ENCODE measurements at regions not wholly inside any gene's neighbourhood (a gene's known extent, or its start where the extent isn't known, plus 50 kb on each side); places are given as distances from the start of the nearest gene placed in this dataset.

GRCh38 chr5:66306844-66307315, 162.8 kb downstream of the SREK1 start:
- no peak for FAIRE-seq

DNA sequence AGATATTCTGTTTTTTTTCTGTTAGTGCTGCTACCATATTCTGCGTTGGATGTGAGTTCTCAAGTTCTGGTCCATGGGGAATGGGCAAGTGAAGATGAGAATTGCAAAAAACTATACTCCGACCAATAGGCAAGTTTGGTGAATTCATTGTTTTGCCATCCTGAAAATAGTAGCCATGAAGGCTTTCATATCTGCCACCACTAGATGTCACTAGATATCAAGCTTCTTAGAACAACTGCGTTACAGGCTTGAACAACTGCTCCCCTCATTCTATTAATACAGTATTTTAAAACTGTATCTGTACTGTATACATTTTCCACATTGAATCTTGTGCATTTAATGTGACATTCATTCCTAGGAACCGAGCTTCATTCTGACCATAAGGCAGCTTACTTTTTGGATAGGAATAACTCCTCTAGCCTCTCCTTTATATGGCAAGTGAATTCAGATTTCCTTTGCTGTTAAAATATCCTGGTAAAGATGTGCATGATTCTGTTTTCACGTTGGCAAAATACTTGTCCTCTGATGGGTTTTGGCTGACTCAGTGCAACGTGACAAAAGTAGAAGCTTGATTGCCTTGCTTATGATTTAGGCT, 163.6 kb downstream of the SREK1 start:
- FAIRE-seq, result peak; percentile 28

GRCh38 chr5:66312266-66312665, 168.2 kb downstream of the SREK1 start:
- no peak for FAIRE-seq

DNA sequence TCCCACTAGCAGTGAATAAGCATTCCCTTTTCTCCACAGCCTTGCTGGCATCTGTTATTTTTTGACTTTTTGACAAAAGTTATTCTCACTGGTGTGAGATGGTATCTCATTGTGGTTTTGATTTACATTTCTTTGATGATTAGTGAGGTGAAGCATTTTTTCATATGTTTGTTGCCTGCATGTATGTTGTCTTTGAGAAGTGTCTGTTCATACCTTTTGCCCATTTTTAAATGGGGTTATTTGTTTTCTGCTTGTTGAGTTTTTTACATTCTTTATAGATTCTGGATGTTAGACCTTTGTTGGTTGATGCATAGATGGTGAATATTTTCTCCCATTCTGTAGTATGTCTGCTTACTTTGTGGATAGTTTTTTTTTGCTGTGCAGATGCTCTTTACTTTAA, 171.7 kb downstream of the SREK1 start:
- no peak for FAIRE-seq

GRCh38 chr5:66322786-66323528, 178.9 kb downstream of the SREK1 start:
- no peak for FAIRE-seq

DNA sequence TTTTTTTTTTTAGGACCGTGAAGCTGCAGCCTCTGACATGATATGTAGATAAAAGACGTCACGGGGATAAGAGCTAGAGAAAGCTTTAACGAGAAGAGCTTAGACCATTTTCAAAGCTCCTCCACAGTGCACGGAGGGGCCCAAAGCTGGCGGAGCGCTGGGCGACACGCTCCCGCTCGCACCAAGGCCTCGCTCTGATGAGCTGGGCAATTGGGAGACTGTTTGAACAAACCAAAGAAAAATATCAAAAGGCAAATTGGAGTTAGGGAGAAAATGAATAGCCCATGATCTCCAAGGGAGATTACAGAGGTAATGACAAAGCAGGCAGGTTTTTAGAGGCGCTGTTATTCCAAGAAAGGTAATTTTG, 179.4 kb downstream of the SREK1 start:
- no peak for FAIRE-seq

- FAIRE-seq, result no peak
These were observed 180.3 kb downstream of the SREK1 start for GRCh38 chr5:66324357-66324756.

GRCh38 chr5:66326276-66326675, 182.2 kb downstream of the SREK1 start:
- FAIRE-seq, result no peak

DNA sequence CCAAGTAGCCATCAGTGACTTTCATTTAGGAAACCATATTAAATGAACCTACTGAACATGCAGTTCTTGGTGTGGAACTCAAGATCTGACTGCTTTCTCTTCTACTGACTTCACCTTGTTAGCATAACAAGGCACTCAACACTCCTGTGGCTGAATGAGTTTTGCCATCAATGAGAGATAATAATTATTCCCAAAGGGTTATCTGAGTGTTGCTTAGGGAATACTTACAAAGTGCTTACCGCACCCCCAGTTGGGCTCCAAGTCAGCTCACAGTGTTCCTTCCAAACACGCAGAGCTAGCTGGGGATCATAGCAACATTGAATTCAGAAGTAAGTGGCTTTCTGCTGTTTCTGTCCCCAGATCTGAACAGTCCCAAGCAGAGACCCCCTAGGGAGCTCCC, 182.9 kb downstream of the SREK1 start:
- no peak for FAIRE-seq

GRCh38 chr5:66329078-66329477, 185.0 kb downstream of the SREK1 start:
- FAIRE-seq, result no peak

- no peak for FAIRE-seq
These were observed 189.1 kb downstream of the SREK1 start for GRCh38 chr5:66333192-66333591.

DNA sequence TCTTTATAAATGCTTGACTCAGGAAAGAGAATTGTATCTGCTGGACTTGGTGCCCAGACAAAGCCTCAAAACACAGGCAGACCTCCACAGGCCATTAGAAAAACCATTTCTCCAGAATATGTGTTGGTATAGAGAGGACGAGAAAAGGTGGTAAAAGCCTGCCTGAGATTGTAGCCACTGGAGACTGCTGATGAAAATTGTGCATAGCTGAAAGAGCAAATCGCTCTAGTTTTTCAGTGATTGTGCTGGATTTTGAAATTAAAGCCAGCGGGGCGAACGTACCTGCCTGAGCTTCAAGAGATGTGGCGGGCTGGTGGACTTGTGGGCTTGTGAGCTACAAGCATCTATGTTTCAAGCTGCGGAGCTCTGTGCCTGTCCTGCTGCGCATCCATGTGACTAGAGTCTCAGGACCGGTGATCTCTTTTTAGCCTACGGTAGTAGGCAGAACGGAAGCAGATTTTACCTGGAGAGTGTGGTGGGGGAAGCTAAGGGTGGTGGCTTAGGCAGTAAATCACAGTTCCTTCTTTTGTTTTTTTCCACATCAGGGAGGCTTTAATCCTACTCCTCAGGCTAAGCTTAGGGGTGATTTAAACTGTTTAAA, 193.6 kb downstream of the SREK1 start:
- FAIRE-seq, result no peak

DNA sequence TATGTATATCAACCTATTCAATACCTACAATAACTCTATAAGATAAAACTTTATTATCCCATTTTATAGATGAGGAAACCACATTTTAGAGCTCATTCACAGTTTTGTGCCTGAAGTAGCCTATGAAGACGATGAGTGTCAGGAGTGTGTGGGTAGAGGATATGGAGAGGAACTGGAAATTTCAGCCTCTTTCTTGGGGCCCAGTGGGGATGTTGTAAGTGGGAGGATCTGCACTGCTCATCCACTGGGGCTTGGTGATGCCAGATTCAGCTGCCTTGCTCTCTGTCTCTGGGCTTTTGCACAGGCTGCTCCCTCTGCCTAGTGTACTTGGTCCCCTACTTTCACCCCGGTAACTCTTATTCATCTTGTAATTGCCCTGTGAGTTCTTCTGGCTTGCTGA, 194.7 kb downstream of the SREK1 start:
- no peak for FAIRE-seq

GRCh38 chr5:66339896-66340295, 195.8 kb downstream of the SREK1 start:
- no peak for FAIRE-seq

- no peak for FAIRE-seq
These were observed 196.7 kb downstream of the SREK1 start for GRCh38 chr5:66340786-66341185.

DNA sequence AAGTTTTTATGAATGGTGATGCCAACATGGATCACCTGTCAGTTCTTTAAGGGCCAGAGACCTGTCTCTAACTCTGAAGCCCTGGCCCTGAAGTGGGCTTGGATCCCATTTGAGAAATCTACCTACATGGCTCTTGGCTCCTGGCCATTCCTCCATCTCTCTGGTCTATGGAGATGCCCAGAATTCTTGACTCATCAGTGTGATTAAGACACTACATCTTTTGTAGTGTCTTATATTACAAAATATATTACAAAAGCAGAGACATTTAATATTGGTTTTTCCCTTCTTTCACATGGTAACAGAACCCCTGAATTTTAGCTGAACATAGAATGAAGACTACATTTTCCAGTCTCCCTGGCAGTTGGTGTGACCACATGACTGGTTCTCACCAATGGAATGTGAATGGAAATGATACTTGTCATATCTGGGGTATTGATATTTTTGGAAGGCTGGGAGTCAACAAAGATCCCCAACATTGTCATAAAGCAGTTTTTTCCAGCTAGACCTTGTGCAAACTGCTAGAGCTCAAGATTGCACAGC, 198.3 kb downstream of the SREK1 start:
- no peak for FAIRE-seq

DNA sequence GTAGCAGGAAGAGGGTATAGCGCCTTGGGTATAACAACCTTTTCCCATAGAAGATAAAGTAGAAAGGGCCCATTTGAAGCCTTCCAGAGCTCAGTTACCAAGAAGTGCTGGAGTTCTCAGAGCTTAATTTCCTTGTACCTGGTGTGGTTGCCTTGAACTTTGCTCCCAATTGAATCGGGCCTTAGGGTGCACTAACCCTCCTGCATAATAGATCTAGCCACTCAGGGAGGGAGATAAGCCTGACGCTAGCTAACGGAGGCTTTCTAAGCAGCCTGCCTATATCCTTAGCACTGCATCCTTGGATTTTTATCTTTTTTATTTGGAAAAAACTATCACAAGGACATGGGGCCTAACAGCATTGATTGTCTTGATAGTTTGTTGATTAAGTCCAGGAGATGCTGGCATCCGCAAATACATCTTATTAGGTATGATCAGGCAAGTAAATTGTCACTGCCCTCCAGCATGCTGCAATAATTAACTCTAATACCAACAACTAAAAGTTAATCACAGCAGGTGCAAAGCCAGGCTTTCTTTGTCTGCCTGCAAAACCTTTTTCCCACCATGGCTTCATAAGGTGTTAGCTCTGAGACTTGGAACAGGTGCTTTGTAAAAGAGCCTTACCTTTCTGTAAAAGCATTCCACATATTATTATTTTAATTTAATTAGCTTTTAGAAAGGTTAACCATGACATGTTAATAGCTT, 199.4 kb downstream of the SREK1 start:
- no peak for FAIRE-seq

DNA sequence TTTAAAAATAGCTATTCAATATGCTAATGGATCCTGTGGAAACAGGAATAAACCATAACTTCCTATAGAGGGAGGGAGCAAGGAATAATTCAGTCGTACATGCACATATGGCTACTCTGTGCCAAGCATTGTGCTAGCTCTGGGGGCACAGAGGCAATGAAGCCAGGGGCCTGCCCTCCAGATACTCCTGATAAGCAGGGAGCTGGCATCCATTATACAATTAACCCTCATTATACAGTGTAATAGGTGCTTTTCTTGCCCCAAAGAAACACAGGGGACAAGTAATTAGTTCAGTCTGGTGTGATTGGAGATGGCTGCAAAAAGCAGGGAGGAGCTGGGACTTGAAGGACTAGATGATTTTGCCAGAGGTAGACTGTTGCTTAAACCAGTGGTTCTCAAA, 200.4 kb downstream of the SREK1 start:
- FAIRE-seq, result no peak

DNA sequence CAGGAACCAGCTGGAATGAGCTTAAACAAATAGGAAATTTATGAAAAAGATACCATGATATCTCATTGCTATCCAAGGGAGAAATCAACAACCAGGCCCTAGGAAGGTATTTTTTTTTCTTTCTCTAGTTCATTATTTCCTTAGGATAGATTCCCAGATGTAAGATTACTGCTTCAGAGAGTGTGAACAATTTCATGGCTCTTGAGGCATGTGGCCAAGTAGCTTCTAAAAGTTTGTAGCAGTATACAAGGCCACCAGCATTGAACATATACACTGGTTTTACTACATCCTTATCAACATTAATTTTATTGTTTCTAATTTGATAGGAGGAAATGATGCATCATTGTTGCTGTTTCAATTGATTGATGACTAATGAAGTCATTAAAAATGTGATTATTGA, 201.2 kb downstream of the SREK1 start:
- no peak for FAIRE-seq

DNA sequence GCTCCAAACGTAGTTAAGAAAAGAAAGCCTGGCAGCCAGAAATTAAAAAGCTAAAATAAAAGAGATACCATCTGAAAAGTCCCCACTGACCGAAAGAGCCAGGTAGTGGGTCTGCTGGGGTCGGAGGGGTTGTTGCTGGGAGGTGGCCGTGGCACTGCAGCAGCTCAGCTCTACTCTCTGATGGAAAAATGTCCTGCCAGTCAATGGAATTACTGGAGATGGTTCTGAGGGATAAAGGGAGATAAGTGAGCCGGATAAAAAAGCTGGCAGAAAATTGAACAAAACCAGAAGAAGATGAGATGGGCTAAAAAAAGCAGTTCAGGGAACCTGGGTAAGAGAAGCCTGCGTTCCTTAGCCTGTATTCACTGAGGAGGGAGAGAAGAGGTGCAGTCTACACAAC, 202.8 kb downstream of the SREK1 start:
- no peak for FAIRE-seq

GRCh38 chr5:66348387-66349125, 204.5 kb downstream of the SREK1 start:
- FAIRE-seq, result no peak

GRCh38 chr5:66351813-66352212, 207.7 kb downstream of the SREK1 start:
- no peak for FAIRE-seq

DNA sequence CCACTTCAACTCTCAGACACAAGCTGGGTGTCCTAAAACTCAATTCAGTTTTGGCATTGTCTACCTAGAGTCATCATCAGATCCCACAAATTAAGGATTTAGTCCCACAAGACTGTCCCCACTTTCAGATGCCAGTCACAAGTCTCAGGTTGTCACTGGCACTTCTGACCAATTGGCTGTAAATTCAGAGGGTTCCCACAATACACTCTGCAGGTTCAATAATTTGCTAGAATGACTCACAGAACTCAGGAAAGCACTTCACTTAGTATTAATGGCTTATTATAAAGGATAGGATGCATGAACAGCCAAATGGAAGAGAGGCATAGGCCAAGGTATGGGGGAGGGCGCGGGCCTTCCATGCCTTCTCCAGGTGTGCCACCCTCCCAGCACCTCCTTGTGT, 209.1 kb downstream of the SREK1 start:
- no peak for FAIRE-seq

Data from colon (tissue), 2 donors.